GM23338 (cell line): ENCODE measurements at regions not wholly inside any gene's neighbourhood (a gene's known extent, or its start where the extent isn't known, plus 50 kb on each side); places are given as distances from the start of the nearest gene placed in this dataset.

Source experiments
- ATAC-seq: fragments of 200-7000 bp; cut with Tn5 transposase; 3 replicates; pipeline ENCODE4 v1.9.1; 2020
- DNase-seq: peaks from one replicate; pipeline ENCODE4 v3.0.0-alpha.2; 2015; ENCODE audit warnings: low spot score
- H2AFZ ChIP-seq: fragments of 200-600 bp; sonication (generic); 2 replicates; pipeline ENCODE4 v1.8.0; 2016; ENCODE audit warnings: antibody characterized with exemption, mild to moderate bottlenecking, moderate library complexity
- H3F3A ChIP-seq: fragments of 200-600 bp; sonication (generic); replicated peaks from 2 replicates; pipeline ENCODE4 v1.8.0; 2017; ENCODE audit warnings: antibody characterized with exemption, mixed run types, low read depth
- H3K27ac ChIP-seq: fragments of 200-600 bp; sonication (generic); 2 replicates; pipeline ENCODE4 v1.6.1; 2016; ENCODE audit warnings: low read depth
- H3K27me3 ChIP-seq: fragments of 200-600 bp; sonication (generic); 2 replicates; pipeline ENCODE4 v1.8.0; 2016; ENCODE audit warnings: mild to moderate bottlenecking, mixed run types, moderate library complexity; ENCODE audit not compliant: insufficient read depth
- H3K36me3 ChIP-seq: fragments of 200-600 bp; sonication (generic); 2 replicates; pipeline ENCODE4 v1.8.0; 2016; ENCODE audit warnings: mild to moderate bottlenecking; ENCODE audit not compliant: insufficient read depth
- H3K4me1 ChIP-seq: fragments of 200-600 bp; sonication (generic); 2 replicates; pipeline ENCODE4 v1.8.0; 2016; ENCODE audit warnings: mild to moderate bottlenecking, moderate library complexity; ENCODE audit not compliant: insufficient read depth
- H3K4me2 ChIP-seq: fragments of 200-600 bp; sonication (generic); 2 replicates; pipeline ENCODE4 v1.7.1; 2017; ENCODE audit warnings: mixed run types
- H3K4me3 ChIP-seq: fragments of 200-600 bp; sonication (generic); 2 replicates; pipeline ENCODE4 v1.6.1; 2016; ENCODE audit warnings: mixed run types
- H3K79me2 ChIP-seq: fragments of 200-600 bp; sonication (generic); replicated peaks from 2 replicates; pipeline ENCODE4 v1.8.0; 2017; ENCODE audit warnings: mild to moderate bottlenecking; ENCODE audit not compliant: insufficient read depth
- H3K9me2 ChIP-seq: fragments of 200-600 bp; sonication (generic); 2 replicates; pipeline ENCODE4 v1.8.0; 2017; ENCODE audit not compliant: insufficient read depth
- H4K20me1 ChIP-seq: fragments of 200-600 bp; sonication (generic); replicated peaks from 2 replicates; pipeline ENCODE4 v1.8.0; 2017; ENCODE audit warnings: mild to moderate bottlenecking; ENCODE audit not compliant: insufficient read depth
- H3K27ac Mint-ChIP-seq: 2 replicates; pipeline ENCODE4 v1.8.0; 2020; ENCODE audit warnings: inconsistent platforms, mild to moderate bottlenecking, moderate library complexity, mixed read lengths
- H3K27me3 Mint-ChIP-seq: 3 replicates; pipeline ENCODE4 v1.8.0; 2022; ENCODE audit warnings: low read depth, mild to moderate bottlenecking, moderate library complexity, mixed read lengths, inconsistent platforms; ENCODE audit not compliant: insufficient read depth, poor library complexity
- H3K36me3 Mint-ChIP-seq: 3 replicates; pipeline ENCODE4 v1.8.0; 2021; ENCODE audit warnings: low read depth, mild to moderate bottlenecking, inconsistent platforms, moderate library complexity, mixed read lengths
- H3K4me1 Mint-ChIP-seq: 3 replicates; pipeline ENCODE4 v1.8.0; 2020; ENCODE audit warnings: mild to moderate bottlenecking, inconsistent platforms, mixed read lengths
- H3K4me3 Mint-ChIP-seq: 3 replicates; pipeline ENCODE4 v1.8.0; 2021; ENCODE audit warnings: moderate library complexity, mild to moderate bottlenecking, inconsistent platforms, mixed read lengths
- H3K9me3 Mint-ChIP-seq: 3 replicates; pipeline ENCODE4 v1.8.0; 2020; ENCODE audit warnings: moderate library complexity, mild to moderate bottlenecking, inconsistent platforms, mixed read lengths
- CREB1 ChIP-seq: fragments of 250-450 bp; sonication (Bioruptor Pico); IDR thresholded peaks from 2 replicates; pipeline ENCODE4 v1.5.0; 2020; ENCODE audit warnings: low read depth, mild to moderate bottlenecking, moderate library complexity
- EZH2 ChIP-seq: fragments of 200-600 bp; sonication (generic); IDR thresholded peaks from one replicate; pipeline ENCODE4 v1.8.0; 2017; ENCODE audit warnings: antibody characterized with exemption, mild to moderate bottlenecking, low read depth; ENCODE audit not compliant: unreplicated experiment
- EZH2phosphoT487 ChIP-seq: fragments of 200-600 bp; sonication (generic); IDR thresholded peaks from one replicate; pipeline ENCODE4 v1.8.1; 2018; ENCODE audit warnings: antibody characterized with exemption; ENCODE audit not compliant: unreplicated experiment
- JUNB ChIP-seq: IDR thresholded peaks from one replicate; pipeline ENCODE4 v1.6.1; 2016; ENCODE audit warnings: antibody characterized with exemption; ENCODE audit not compliant: unreplicated experiment
- POLR2AphosphoS5 ChIP-seq: IDR thresholded peaks from 2 replicates; pipeline ENCODE4 v1.6.1; 2016; ENCODE audit warnings: antibody characterized with exemption, low read depth
- ZNF114 ChIP-seq: fragments of 250-450 bp; sonication (Bioruptor Pico); IDR thresholded peaks from 2 replicates; pipeline ENCODE4 v1.5.0; 2020; ENCODE audit warnings: mild to moderate bottlenecking, moderate library complexity
- TF ChIP-seq, protein P1 (sequence below): fragments of 250-450 bp; sonication (Bioruptor Pico); IDR thresholded peaks from 2 replicates; pipeline ENCODE4 v1.5.0; 2020; ENCODE audit warnings: mild to moderate bottlenecking, moderate library complexity
- TF ChIP-seq, protein P2 (sequence below): IDR thresholded peaks from one replicate; pipeline ENCODE4 v1.6.1; 2018; ENCODE audit warnings: antibody characterized with exemption; ENCODE audit not compliant: unreplicated experiment
- TF ChIP-seq, protein P3 (sequence below): IDR thresholded peaks from 2 replicates; pipeline ENCODE4 v1.6.1; 2016; ENCODE audit warnings: antibody characterized with exemption

DNA sequence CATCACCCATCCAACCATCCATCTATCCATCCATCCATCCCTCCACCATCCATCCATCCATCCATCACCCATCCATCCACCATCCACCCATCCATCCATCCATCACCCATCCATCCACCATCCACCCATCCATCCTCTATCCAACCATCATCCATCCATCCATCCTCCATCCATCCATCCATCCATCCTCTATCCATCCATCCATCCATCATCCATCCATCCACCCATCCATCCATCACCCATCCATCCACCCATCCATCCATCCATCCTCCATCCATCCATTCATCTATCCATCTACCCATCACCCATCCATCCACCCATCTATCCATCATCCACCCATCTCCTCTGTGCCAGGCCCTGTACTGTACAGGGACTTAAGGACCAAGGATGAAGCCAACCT lies 62.2 kb upstream of the WNT11 start (continued):
- TF ChIP-seq, protein P1, sequence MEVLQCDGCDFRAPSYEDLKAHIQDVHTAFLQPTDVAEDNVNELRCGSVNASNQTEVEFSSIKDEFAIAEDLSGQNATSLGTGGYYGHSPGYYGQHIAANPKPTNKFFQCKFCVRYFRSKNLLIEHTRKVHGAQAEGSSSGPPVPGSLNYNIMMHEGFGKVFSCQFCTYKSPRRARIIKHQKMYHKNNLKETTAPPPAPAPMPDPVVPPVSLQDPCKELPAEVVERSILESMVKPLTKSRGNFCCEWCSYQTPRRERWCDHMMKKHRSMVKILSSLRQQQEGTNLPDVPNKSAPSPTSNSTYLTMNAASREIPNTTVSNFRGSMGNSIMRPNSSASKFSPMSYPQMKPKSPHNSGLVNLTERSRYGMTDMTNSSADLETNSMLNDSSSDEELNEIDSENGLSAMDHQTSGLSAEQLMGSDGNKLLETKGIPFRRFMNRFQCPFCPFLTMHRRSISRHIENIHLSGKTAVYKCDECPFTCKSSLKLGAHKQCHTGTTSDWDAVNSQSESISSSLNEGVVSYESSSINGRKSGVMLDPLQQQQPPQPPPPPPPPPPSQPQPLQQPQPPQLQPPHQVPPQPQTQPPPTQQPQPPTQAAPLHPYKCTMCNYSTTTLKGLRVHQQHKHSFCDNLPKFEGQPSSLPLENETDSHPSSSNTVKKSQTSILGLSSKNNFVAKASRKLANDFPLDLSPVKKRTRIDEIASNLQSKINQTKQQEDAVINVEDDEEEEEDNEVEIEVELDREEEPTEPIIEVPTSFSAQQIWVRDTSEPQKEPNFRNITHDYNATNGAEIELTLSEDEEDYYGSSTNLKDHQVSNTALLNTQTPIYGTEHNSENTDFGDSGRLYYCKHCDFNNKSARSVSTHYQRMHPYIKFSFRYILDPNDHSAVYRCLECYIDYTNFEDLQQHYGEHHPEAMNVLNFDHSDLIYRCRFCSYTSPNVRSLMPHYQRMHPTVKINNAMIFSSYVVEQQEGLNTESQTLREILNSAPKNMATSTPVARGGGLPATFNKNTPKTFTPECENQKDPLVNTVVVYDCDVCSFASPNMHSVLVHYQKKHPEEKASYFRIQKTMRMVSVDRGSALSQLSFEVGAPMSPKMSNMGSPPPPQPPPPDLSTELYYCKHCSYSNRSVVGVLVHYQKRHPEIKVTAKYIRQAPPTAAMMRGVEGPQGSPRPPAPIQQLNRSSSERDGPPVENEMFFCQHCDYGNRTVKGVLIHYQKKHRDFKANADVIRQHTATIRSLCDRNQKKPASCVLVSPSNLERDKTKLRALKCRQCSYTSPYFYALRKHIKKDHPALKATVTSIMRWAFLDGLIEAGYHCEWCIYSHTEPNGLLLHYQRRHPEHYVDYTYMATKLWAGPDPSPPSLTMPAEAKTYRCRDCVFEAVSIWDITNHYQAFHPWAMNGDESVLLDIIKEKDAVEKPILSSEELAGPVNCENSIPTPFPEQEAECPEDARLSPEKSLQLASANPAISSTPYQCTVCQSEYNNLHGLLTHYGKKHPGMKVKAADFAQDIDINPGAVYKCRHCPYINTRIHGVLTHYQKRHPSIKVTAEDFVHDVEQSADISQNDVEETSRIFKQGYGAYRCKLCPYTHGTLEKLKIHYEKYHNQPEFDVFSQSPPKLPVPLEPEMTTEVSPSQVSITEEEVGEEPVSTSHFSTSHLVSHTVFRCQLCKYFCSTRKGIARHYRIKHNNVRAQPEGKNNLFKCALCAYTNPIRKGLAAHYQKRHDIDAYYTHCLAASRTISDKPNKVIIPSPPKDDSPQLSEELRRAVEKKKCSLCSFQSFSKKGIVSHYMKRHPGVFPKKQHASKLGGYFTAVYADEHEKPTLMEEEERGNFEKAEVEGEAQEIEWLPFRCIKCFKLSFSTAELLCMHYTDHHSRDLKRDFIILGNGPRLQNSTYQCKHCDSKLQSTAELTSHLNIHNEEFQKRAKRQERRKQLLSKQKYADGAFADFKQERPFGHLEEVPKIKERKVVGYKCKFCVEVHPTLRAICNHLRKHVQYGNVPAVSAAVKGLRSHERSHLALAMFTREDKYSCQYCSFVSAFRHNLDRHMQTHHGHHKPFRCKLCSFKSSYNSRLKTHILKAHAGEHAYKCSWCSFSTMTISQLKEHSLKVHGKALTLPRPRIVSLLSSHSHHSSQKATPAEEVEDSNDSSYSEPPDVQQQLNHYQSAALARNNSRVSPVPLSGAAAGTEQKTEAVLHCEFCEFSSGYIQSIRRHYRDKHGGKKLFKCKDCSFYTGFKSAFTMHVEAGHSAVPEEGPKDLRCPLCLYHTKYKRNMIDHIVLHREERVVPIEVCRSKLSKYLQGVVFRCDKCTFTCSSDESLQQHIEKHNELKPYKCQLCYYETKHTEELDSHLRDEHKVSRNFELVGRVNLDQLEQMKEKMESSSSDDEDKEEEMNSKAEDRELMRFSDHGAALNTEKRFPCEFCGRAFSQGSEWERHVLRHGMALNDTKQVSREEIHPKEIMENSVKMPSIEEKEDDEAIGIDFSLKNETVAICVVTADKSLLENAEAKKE (CRISPR knock-in tag): no peak
- TF ChIP-seq, protein P2, sequence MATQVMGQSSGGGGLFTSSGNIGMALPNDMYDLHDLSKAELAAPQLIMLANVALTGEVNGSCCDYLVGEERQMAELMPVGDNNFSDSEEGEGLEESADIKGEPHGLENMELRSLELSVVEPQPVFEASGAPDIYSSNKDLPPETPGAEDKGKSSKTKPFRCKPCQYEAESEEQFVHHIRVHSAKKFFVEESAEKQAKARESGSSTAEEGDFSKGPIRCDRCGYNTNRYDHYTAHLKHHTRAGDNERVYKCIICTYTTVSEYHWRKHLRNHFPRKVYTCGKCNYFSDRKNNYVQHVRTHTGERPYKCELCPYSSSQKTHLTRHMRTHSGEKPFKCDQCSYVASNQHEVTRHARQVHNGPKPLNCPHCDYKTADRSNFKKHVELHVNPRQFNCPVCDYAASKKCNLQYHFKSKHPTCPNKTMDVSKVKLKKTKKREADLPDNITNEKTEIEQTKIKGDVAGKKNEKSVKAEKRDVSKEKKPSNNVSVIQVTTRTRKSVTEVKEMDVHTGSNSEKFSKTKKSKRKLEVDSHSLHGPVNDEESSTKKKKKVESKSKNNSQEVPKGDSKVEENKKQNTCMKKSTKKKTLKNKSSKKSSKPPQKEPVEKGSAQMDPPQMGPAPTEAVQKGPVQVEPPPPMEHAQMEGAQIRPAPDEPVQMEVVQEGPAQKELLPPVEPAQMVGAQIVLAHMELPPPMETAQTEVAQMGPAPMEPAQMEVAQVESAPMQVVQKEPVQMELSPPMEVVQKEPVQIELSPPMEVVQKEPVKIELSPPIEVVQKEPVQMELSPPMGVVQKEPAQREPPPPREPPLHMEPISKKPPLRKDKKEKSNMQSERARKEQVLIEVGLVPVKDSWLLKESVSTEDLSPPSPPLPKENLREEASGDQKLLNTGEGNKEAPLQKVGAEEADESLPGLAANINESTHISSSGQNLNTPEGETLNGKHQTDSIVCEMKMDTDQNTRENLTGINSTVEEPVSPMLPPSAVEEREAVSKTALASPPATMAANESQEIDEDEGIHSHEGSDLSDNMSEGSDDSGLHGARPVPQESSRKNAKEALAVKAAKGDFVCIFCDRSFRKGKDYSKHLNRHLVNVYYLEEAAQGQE: no peak

DNA sequence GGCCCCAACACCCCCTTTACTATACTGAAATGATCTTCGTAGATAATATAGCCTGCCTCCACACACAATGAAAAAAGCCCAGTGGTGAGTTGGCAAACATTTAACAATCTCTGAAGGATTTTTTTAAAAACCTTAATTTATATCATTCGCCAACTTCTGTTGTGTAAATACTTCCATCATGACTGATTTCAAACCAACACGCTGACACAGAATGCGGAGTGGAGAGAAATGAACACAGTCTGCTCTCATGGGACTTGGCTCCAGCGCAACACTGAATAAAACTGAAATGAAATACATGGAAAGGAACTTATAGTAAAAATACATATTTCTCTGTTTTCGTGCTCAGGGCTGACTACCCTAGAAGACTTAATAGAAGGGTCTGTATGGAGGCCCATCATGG lies 61.3 kb upstream of the WNT11 start:
- no peaks in the 10 kb centered on the region for H3K36me3 Mint-ChIP-seq
- no peak overlapping the region for H3K27ac ChIP-seq
- peaks cover 8% of the 10 kb centered on the region; the same call in 1 of the 2 replicates for H3K9me2 ChIP-seq
- H3K9me3 Mint-ChIP-seq: no peaks in the 10 kb centered on the region
- no peaks in the 10 kb centered on the region for H4K20me1 ChIP-seq
- no peak overlapping the region for H3K4me3 Mint-ChIP-seq
- no peaks in the 10 kb centered on the region for H3K27me3 ChIP-seq
- H3K79me2 ChIP-seq: no peaks in the 10 kb centered on the region
- no peaks in the 10 kb centered on the region for H3K36me3 ChIP-seq
- DNase-seq (no peak), ATAC-seq (no peak)
- H2AFZ ChIP-seq: no peak overlapping the region
- H3K4me1 Mint-ChIP-seq: no peaks in the 10 kb centered on the region
- H3K27me3 Mint-ChIP-seq: peaks cover 2% of the 10 kb centered on the region
- no peak overlapping the region for H3K27ac Mint-ChIP-seq
- no peak overlapping the region for H3K4me3 ChIP-seq
- no peaks in the 10 kb centered on the region for H3K4me1 ChIP-seq
- no peaks in the 10 kb centered on the region for H3F3A ChIP-seq
- H3K4me2 ChIP-seq: no peak overlapping the region
- TF ChIP-seq CREB1 (CRISPR knock-in tag) (no peak), JUNB (no peak), ZNF114 (no peak), POLR2AphosphoS5 (no peak), EZH2phosphoT487 (no peak), EZH2 (no peak)
- TF ChIP-seq, protein P2: no peak
- TF ChIP-seq, protein P3, sequence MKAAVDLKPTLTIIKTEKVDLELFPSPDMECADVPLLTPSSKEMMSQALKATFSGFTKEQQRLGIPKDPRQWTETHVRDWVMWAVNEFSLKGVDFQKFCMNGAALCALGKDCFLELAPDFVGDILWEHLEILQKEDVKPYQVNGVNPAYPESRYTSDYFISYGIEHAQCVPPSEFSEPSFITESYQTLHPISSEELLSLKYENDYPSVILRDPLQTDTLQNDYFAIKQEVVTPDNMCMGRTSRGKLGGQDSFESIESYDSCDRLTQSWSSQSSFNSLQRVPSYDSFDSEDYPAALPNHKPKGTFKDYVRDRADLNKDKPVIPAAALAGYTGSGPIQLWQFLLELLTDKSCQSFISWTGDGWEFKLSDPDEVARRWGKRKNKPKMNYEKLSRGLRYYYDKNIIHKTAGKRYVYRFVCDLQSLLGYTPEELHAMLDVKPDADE: no peak
